CD4-positive, alpha-beta T cell treated with Interleukin-15 for 4 hours (primary cell): ENCODE measurements at regions not wholly inside any gene's neighbourhood (a gene's known extent, or its start where the extent isn't known, plus 50 kb on each side); places are given as distances from the start of the nearest gene placed in this dataset.
"Not testable (repeated sequence)": the region's sequence is repeated elsewhere in the genome, so short reads cannot be mapped to it uniquely, and the experiment has no call there.

Experiments used
- DNase-seq: peaks from one replicate; pipeline ENCODE4 v3.0.0-alpha.2; 2020; ENCODE audit warnings: low spot score

DNA sequence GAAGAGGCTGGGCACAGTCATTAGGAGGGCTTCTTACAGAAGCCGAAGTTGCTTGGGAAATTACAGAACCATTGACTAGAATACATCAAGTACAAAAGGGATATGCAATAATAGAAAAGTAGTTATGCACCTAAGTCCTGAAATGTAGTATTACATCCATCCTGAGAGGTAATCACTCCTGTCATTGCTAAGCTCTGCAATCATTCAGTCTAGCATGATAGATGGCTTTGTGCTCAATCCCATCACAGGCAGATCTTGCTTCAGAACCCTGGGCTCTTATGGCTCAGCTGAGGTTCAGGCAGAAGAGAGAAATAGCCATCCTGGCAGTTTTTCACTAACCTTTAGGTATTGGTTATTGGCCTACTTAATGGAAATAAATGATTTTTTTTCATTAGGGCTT lies 231.7 kb upstream of the AFF2 start:
- no peak for DNase-seq

DNA sequence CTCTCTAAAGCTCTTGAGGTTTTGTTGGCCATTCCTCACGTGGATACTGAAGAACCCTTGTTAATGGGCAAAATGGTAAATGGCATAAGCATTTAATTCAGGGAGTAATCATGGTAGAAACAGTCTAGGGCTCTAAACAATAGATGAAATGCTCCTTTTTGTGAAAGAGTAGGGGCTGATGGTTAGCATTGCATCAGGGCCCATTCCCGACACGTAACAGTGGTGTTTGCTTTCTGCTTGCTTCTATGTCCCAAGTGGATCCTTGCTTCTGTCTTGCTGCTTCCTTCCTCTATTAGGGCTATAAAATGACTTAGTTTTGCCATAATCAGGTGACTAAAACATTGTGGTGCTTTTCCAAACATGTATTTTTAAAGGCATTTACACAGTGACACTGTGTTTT lies 230.9 kb upstream of the AFF2 start:
- no peak for DNase-seq

DNA sequence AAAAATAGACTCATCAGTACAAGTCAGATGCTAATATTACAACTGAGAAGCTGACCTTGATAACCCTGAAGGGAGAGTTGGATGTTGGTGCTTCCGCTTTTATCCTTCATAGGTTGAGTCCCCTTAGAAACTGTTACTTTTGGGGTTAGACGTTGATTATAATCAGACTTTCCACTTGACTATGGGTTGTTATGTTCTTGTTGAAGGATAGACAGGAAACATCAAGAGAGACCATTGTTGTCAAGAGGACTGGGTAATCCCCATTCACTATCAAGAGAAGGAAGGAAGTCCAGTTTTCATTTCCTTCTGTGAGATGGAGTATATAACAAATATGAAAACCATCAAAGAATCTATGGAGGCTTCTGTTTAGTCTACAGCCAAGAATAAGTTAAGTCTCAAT lies 229.9 kb upstream of the AFF2 start:
- DNase-seq: no peak

DNA sequence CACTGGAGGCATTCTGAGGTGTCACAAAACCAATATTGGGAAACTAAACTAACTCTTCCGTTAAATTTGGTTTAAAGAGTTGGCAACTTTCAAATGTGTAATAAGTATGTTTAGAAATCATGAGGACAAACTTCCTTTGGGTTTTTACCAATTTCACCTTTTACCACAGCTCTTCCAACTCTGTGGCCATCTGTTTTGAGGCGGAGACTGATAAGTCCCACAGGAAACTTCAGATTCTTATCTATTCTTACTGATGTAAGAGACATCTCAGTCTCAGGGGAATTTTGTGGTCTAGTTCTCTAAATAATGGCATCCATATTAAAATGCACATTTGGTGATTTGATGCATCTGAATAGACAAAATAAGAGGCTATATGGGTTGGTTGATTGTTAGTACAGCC lies 229.2 kb upstream of the AFF2 start:
- no peak for DNase-seq

DNA sequence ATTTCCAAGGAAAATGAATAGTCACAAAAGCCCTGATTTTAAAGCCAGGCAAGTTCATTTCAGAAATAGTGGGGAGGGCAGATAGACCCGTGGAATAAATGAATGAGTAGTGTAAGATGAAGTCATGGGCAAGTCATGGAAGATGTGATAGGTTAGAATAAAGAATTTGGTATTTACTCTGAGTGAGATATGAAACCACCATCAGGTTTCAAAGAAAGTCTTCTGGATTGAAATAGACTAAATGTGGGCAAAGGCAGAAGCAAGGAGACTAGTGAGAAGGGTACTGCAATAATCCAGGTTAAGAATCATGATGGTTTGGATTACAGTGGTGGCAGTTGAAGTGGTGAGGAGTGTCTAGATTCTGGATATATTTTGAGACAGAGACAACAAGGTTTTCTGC lies 218.5 kb upstream of the AFF2 start:
- no peak for DNase-seq

DNA sequence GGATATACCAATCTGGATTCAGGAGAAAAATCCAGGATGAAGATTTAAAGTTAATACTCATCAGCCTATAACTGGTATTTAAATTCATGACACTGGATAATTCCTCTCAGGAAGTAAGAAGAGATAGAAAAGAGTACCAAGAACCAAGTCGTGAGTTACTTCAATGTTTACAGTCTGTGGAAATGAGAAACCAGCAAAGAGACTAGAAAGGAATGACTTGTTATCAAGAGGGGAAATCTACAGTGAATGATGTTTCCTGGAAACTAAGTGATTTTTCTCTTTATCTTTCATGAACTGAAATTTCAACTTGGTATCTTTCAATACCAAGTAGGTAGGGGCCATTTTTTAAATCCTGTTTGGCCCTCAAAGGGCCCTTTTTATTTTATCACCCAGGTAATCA lies 217.9 kb upstream of the AFF2 start:
- peak; percentile 0 for DNase-seq

DNA sequence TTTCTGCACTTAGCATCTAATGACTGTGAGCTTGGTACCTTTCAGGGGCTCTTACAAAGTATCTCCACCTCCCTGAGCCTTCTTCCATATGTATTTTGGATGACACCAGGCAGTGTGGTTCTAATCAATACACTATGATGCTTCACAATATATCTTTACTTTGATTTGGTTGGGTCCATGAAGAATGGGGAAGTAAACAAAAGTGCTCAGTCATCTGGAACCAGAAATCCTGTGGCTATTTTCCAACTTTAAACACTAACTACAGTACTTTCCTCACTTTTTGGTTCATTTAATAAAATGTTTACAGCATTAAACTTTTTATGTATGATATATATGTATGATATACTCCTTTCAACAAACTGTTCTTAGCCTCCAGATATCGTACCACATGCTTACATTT lies 216.4 kb upstream of the AFF2 start:
- DNase-seq: no peak

DNA sequence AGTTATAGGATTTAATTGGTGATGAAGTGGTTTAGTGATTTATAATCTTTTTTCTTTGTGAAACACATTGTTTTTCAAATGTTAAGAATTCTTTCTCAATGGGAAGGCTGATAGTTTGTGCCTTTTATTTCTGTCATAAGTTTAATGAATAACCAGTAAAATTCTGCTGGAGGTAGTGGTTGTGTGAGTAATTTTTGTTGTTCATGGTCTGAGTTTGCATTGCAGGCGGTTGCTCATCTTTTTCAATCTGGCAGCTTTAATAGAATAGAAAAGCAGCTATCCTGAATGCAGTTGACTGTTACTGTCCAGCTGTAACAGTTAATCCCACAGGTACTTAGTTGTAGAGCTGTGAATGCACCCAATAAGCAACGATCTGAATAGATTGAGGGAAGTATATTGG lies 215.6 kb upstream of the AFF2 start:
- no peak for DNase-seq

DNA sequence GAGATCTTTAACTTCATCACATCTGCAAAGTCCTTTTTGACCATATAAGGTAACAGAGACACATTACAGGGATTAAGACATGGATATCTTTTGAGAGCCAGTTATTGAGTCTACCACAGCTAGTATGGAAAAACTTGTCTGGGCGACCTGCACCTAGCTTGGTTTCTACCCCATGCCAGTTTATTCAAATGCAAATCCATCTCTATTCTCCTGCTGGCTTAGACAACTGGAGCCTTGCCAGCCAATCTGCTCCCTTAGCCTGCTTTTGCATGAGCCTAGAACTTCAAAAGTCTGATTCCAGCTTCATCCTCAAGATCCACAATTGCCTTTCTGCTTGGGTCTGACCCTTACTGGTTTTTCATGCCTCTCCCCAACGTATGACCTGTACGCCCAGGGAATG lies 212.0 kb upstream of the AFF2 start:
- DNase-seq: no peak

DNA sequence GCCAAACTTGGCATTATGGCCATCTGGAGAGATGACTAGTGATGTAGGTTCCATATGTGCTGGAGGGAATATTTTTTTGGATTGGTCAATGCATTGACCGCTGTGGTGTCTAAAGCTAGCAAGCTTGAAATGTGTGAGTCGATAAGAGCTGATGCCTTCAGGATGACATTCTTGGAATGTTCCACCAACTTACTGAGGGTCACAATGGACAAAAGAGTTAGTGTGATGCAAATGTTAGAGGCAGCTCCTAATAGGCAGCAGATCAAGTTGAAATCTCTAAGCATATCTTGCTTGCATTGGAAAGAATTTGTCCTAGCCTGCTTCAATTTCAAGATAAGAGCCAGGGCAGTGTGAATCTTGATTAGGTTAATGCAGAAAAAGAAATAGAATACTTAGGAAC lies 210.4 kb upstream of the AFF2 start:
- no peak for DNase-seq

DNA sequence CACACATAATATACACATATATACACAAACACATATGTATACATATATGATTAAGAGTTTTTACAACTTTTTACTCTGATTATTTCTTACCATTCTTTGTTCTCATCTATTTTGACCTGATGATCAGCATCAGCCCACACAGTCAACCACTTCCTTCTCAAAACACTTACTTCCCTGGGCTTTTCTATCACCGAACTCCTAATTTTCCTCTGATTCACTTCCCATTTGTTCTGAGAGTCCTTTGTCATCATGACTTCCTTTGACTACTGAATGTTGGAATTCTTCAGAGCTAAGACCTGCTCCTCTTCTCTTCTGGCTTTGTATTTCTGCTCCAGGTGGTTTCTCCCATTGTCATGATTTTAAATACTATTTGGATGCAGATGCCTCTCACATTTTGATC lies 209.5 kb upstream of the AFF2 start:
- no peak for DNase-seq

DNA sequence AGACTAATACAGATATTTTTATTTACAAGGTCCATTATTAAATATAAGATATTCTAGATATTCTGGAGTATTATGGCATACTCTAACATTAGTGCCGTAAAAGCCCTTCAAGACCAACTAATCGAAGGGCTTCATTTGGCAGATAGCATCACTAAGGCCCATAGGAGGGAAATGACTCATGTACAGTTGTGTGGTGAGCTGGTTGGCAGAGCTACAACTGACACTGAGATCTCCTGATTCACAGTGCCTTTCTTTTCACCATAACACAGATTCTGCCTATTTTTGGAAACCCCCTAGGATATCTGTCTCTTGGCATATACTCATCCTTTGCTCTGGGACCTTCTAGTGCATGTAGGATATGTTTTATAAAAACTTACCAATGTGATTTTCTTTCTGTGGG lies 201.7 kb upstream of the AFF2 start:
- DNase-seq: peak; percentile 3

DNA sequence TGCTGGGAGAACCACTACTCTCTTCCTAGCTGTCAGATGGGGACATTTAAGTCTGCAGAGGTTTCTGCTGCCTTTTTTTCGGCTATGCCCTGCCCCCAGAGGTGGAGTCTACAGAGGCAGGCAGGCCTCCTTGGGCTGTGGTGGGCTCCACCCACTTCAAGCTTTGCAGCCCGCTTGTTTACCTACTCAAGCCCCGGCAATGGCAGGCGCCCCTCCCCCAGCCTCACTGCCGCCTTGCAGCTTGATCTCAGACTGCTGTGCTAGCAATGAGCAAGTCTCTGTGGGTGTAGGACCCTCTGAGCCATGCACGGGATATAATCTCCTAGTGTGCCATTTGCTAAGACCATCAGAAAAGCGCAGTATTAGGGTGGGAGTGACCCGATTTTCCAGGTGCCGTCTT lies 195.2 kb upstream of the AFF2 start:
- DNase-seq: not testable (repeated sequence)

DNA sequence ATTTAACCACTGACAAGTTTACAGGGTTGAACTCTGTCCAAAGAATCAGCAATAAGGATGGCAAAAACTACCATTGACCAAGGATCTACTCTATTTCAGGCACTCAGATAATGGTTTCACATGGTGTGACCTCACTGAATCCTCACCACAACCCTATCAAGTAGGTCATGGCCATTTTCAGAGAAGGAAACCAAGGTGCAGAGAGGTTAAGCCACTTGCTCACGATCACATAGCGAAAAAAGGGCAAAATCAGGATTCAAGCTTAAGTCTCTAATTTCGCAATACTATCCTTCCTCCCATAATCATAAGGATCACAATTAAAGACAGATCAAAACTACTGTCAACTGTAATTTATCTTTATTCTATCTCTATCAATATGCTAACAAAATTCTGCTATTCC lies 191.0 kb upstream of the AFF2 start:
- DNase-seq: no peak

DNA sequence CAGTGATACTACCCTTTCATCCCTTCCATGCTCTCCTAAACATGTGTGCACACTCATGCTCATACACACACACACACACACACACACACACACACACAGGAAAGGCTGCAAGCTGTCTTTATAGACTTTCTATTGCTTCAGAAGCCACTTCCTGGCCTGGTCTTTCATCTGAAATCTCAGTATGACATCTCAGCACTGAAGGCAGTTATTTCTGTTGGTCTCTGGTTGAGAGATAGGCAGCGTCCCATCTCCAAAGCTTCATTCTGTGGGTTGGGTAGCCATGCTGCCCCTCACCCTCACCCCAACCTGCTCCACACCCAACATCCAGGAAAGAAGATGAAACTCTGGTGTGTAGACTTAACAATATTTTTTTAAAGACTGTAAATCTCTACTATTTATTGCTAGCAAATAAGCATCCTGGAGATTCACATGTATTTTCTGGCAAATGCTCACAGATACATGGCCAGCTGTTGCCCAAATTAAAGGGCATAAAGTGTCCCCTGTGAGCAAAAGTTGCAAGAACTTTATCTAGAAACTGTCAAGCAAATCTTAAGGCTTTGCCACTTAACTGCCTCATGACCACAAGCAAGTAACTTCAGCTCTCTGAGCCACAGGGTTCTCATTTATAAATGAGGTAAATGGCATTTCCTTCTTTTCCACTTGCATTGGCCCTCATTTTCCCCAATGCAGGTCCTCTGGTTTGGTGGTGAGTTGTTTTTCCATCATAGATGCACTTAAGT lies 189.8 kb upstream of the AFF2 start:
- peak; percentile 64 for DNase-seq

DNA sequence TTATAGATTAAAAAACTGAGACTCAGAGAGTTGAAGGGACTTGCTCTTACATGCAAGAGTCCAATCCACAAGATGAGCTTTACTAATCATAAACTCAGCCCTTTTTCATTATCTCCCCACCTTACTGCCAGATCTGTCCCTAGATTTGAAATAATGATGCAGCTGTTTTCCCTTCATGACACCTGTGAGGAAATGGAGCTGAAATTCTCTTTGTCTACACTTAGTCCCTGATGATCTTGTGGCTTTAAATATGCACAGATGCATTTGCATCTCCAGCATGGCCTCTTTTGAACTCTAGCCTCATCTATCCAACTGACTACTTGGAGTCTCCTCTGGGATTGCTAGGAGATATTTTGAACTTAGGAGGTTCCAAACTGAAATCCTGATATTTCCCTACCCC lies 188.9 kb upstream of the AFF2 start:
- no peak for DNase-seq

DNA sequence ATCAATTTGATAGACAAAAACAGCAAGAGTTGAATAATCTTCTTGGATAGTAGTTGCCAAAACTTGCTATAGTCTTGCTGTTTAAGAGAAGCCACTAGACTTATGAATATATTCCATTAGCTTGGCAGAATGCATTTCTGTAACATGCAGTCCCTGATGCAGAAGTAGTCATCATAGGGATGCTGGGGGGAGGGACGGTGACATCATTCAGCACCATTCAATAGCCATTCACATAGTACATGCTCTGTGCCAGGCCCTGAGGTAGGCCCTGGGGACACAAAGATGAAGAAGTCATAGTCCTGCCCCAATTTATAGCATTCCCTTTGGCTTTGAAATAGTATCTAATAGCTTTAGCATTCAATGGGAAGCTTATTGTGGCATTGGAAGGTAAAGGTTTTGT lies 185.5 kb upstream of the AFF2 start:
- no peak for DNase-seq

DNA sequence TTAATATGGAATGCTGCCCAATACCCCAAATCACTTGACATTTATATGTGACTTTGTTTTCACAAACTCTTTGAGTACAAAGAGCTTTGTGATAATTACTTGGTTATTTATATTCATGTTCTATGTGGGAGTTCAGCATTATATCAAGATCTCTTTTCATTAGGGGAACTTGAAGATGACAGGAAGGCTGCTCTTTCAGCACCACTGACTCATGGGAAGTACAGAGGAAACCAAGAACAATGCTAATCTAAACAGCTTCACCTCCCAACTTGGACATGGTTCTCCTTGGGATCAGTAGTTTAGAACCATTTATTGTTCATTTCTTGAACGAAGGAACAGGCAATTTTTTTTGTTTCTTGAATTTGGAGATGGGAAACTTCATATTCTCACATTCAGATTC lies 184.0 kb upstream of the AFF2 start:
- no peak for DNase-seq

DNA sequence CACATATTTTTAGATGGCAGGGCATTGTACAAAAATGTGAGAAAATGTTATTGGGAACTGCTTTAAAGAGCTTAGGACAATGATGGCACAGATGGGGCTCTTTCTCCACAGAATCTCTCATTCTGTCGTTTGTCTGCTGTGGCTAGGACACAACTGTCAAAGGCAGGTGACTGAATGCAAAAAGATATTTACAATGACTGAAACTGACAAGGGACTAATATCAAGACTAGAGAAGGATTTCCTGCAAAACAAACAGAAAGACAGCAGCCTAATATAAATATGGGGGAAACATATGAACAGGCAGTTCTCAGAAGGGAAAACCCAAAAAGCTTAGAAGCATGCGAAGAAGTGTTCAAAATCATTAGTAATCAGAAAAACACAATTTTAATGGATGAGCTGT lies 177.5 kb upstream of the AFF2 start:
- no peak for DNase-seq

DNA sequence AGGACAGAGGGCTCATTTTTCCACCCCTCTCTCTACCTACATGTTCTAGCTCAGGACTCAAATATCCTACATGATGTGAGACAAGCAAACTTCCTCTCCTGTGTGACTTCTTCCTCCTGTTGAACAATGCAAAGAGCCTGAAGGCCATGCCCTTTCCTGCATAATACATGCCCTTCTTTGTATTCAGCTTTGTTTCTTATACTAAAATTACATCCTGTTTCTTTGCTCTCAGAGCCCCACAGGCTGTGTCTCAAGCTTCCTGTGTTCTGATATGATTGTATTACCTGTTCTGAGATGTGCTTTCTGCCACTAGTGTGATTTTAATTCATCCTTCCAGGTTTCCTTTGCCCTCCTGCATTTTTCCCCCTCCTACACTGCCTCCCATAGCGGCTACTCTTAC lies 166.4 kb upstream of the AFF2 start:
- peak; percentile 0 for DNase-seq

DNA sequence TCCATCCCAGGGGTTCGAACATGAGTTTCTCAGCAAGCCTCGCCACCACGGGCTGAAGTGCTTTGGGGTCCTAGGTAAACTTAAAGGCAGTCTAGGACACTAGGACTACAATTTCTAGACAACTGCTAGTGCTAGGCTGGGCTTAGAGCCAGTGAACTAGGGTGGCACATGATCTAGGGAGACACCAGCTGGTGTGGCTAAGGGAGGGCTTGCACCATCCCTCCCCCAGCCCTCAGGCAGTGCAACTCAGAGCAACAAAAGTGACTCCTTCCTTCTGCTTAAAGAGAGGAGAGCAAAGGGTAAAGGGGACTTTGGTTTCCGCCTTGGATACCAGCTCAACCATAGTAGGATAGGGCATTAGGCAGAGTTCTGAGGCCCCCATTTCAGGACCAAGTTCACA lies 162.5 kb upstream of the AFF2 start:
- DNase-seq: no peak

DNA sequence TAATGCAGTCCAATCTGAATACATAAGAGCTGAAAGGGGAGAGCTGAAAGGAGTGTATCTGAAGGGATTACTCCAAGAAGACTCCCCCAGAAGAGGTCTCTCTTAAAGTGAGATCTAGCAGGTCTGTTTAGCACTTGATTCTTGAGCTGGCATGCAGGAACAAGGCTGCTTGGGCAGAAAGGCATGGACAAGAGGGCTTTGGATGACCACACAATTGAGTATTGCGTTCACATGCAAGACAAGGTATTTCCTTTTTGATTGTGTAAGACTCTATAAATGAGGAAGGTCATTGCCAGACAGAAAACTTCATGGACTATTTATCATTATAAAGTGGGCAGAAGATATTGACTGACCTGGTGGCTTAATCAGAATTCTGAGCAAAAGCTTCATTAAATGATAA lies 145.5 kb upstream of the AFF2 start:
- no peak for DNase-seq

DNA sequence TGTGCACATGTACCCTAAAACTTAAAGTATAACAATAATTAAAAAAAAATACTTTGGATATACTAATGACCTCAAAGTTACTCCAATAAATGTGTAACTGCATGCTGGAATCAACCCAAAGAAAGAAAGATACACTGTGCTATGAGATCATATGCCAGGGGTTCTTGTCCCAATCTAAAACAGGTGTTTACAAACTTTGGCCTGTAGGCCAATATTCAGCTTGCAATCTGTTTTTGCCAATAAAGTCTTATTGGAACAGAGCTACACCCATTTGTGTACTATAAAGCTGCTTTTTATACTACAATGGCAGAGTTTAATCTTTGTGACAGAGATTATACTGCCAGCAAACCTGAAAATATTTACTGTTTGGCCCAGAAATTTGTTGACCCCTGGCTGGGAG lies 138.8 kb upstream of the AFF2 start:
- no peak for DNase-seq

DNA sequence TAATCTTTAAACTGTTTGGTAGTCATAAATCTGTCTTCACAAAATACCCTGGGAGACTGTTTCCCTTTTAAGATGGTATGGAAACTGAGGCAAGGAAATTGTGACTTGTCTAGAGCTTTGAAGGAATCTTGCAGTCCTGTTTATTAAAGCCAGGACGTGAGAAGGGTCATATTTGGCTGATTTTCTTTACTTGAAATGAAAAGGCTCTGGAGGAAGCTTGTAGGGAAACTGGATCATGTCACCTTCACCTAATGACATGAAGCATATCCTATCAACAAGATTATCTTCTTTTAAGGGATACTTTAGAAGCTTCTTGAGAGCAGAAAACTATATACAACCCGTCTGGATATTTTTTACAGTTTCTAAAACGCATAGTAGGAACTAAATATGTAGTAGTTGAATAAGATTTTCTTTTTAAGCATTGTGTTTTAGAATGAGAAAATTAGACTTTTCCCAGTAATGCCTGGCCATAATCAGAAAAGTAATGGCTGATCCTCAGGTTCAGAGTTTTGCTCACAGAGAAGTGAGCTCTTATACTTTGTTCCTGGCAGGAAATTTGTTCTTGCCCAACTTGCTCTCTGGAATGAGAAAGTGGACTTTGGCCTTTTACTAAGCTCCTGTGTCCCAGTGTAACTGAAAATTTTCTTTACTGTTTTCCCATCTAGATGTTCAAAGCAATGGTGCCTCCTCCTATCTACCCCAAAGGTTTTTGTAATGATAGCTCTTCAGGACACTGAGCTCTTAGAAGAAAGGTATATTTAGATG lies 136.8 kb upstream of the AFF2 start:
- DNase-seq: no peak
